ENCODE measurements at regions not wholly inside any gene's neighbourhood (a gene's known extent, or its start where the extent isn't known, plus 50 kb on each side); places are given as distances from the start of the nearest gene placed in this dataset.

GRCh38 chr4:62548765-62549164, 1348.6 kb downstream of the ADGRL3 start:
- Histone ChIP-seq H3K27me3 (ENCODE audit: control insufficient read depth, insufficient read depth, low read length) (no peaks in the 10 kb centered on the region), H3K4me1 (ENCODE audit: control insufficient read depth, insufficient read depth, low read length) (no peaks in the 10 kb centered on the region), H3K36me3 (ENCODE audit: control insufficient read depth, insufficient read depth, low read length) (no peaks in the 10 kb centered on the region), H3K9me3 (ENCODE audit: control insufficient read depth, insufficient read depth, low read depth, low read length) (no peaks in the 10 kb centered on the region), H3K27ac (ENCODE audit: low read length) (no peak overlapping the region), H3K4me3 (ENCODE audit: low read depth in 2 of 2, low read length in 2 of 2) (no peak overlapping the region)
- DNase-seq (ENCODE audit: low read depth, low spot score) (no peak), ATAC-seq (no peak)
- CTCF ChIA-PET = no interaction called here
- intact Hi-C loops (cut with micrococcal nuclease; ENCODE audit: unreplicated experiment) = no loop called here
- no TSS peak for BruUV-seq (replicated peaks)
- POLR2A ChIA-PET = no interaction called here
- in situ Hi-C loops (cut with HindIII; ENCODE audit: low pct_unique_long_range_greater_than_20kb, low sequenced_read_pairs) = no loop called here
- TF ChIP-seq, protein P1, sequence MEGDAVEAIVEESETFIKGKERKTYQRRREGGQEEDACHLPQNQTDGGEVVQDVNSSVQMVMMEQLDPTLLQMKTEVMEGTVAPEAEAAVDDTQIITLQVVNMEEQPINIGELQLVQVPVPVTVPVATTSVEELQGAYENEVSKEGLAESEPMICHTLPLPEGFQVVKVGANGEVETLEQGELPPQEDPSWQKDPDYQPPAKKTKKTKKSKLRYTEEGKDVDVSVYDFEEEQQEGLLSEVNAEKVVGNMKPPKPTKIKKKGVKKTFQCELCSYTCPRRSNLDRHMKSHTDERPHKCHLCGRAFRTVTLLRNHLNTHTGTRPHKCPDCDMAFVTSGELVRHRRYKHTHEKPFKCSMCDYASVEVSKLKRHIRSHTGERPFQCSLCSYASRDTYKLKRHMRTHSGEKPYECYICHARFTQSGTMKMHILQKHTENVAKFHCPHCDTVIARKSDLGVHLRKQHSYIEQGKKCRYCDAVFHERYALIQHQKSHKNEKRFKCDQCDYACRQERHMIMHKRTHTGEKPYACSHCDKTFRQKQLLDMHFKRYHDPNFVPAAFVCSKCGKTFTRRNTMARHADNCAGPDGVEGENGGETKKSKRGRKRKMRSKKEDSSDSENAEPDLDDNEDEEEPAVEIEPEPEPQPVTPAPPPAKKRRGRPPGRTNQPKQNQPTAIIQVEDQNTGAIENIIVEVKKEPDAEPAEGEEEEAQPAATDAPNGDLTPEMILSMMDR (IDR thresholded peaks at IDR 0.05) = no peak
- TF ChIP-seq TCF7L2 (IDR thresholded peaks at IDR 0.05; ENCODE audit: low read depth, low read length) (no peak), REST (IDR thresholded peaks at IDR 0.05; ENCODE audit: insufficient read depth in 1 of 2, low read depth in 2 of 2, low read length in 1 of 2) (no peak), SIN3A (IDR thresholded peaks at IDR 0.05; ENCODE audit: borderline replicate concordance, insufficient read depth, low read depth, low read length) (no peak), POLR2AphosphoS5 (IDR thresholded peaks at IDR 0.05; ENCODE audit: low read depth, low read length) (no peak)

DNA sequence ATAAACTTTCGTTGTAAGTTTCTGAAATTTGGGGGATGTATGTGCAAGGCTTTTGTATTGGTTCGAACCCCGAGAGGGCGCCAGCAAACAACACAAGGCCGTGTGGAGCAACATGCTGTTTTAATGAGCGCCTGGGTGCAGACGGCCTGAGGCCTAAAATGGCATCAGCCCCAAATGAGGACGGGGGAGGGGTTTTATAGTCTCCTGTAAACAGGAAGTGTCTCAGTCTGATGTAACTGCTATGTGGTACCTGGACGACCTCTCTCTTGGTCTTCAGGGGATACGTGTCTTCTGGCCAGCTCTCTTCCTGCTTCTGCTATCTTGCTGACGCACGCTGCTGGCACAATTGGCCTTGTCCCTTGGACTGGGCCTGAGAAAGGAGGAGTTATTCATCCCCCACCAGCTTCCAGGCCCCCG, 1348.0 kb downstream of the ADGRL3 start:
- TF ChIP-seq SIN3A (IDR thresholded peaks at IDR 0.05; ENCODE audit: borderline replicate concordance, insufficient read depth, low read depth, low read length) (no peak), TCF7L2 (IDR thresholded peaks at IDR 0.05; ENCODE audit: low read depth, low read length) (no peak), REST (IDR thresholded peaks at IDR 0.05; ENCODE audit: insufficient read depth in 1 of 2, low read depth in 2 of 2, low read length in 1 of 2) (no peak), POLR2AphosphoS5 (IDR thresholded peaks at IDR 0.05; ENCODE audit: low read depth, low read length) (no peak)
- TF ChIP-seq, protein P1 (IDR thresholded peaks at IDR 0.05) = no peak
- H3K27ac ChIP-seq (ENCODE audit: low read length) = no peak overlapping the region
- ChIA-PET POLR2A (no interaction called here), CTCF (no interaction called here)
- intact Hi-C loops (cut with micrococcal nuclease; ENCODE audit: unreplicated experiment) (no loop called here), in situ Hi-C loops (cut with HindIII; ENCODE audit: low pct_unique_long_range_greater_than_20kb, low sequenced_read_pairs) (no loop called here)
- DNase-seq (ENCODE audit: low read depth, low spot score) (no peak), ATAC-seq (no peak)
- no peaks in the 10 kb centered on the region for H3K27me3 ChIP-seq (ENCODE audit: control insufficient read depth, insufficient read depth, low read length)
- BruUV-seq (replicated peaks) = no TSS peak
- H3K36me3 ChIP-seq (ENCODE audit: control insufficient read depth, insufficient read depth, low read length) = no peaks in the 10 kb centered on the region
- no peaks in the 10 kb centered on the region for H3K4me1 ChIP-seq (ENCODE audit: control insufficient read depth, insufficient read depth, low read length)
- H3K9me3 ChIP-seq (ENCODE audit: control insufficient read depth, insufficient read depth, low read depth, low read length) = no peaks in the 10 kb centered on the region
- no peak overlapping the region for H3K4me3 ChIP-seq (ENCODE audit: low read depth in 2 of 2, low read length in 2 of 2)

Data from Panc1 (cell line).